ENCODE measurements at regions not wholly inside any gene's neighbourhood (a gene's known extent, or its start where the extent isn't known, plus 50 kb on each side); places are given as distances from the start of the nearest gene placed in this dataset.

DNA sequence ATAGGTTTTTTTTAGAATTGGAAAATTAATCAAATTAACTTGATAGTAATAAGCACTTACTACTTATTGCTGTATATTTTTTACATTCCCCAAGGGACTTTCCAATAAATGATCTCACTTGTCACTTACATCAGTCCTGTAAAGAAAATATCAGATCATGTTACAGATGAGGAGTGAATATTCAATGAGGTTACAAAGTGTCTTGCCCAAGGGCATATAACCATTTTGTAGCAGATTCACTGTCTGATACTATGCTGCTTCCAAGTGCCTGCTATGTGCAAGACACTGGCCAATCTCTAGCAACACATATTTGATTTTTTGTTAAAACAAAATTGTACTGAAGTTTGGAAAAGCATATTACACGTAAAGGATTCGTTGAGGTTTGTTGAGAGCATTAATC lies 1287.7 kb downstream of the FAM133A start:
- Histone ChIP-seq H3K9me3 (no peaks in the 10 kb centered on the region), H3K36me3 (ENCODE audit: insufficient read depth in 1 of 2, low read depth in 1 of 2) (no peaks in the 10 kb centered on the region), H3K4me1 (no peaks in the 10 kb centered on the region), H3K27ac (no peak overlapping the region), H3K4me3 (no peak overlapping the region), H3K27me3 (ENCODE audit: insufficient read depth in 3 of 3, low read length in 2 of 3) (peaks cover 0 to 9% (median 0%) of the 10 kb centered on the region in 3 donors)
- intact Hi-C loops (cut with DNase I): no loop called here
- 49 to 63% (median 50%) methylated on average over 2 of the region's 2 CpGs for WGBS, 3 donors
- TF ChIP-seq, protein P1, sequence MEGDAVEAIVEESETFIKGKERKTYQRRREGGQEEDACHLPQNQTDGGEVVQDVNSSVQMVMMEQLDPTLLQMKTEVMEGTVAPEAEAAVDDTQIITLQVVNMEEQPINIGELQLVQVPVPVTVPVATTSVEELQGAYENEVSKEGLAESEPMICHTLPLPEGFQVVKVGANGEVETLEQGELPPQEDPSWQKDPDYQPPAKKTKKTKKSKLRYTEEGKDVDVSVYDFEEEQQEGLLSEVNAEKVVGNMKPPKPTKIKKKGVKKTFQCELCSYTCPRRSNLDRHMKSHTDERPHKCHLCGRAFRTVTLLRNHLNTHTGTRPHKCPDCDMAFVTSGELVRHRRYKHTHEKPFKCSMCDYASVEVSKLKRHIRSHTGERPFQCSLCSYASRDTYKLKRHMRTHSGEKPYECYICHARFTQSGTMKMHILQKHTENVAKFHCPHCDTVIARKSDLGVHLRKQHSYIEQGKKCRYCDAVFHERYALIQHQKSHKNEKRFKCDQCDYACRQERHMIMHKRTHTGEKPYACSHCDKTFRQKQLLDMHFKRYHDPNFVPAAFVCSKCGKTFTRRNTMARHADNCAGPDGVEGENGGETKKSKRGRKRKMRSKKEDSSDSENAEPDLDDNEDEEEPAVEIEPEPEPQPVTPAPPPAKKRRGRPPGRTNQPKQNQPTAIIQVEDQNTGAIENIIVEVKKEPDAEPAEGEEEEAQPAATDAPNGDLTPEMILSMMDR (IDR thresholded peaks at IDR 0.05): no peak
- DNase-seq (no peak), ATAC-seq (no peak)

DNA sequence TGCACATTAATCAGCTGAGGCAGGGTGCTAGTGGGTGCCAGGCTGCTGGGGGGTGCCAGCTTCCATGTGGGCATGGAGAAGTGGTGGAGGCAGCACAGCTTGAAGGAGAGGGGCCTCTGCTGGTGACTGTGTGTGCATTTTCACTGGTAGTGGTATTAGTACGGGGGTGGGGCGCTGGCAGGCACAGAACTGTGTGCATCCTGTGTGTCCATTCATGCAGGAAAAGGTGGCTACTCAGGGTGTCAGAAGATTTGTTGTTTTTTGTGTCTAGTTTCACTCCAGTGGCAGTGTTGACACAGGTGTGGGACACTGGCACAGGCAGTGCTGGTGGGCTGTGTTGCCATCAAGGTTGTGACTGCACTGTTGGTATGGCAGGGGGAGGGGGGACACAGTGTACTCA lies 1303.6 kb downstream of the FAM133A start:
- TF ChIP-seq, protein P1 (IDR thresholded peaks at IDR 0.05): no peak
- Histone ChIP-seq H3K4me3 (no peak overlapping the region), H3K36me3 (ENCODE audit: insufficient read depth in 1 of 2, low read depth in 1 of 2) (no peaks in the 10 kb centered on the region), H3K27ac (no peak overlapping the region), H3K9me3 (no peaks in the 10 kb centered on the region), H3K4me1 (no peaks in the 10 kb centered on the region), H3K27me3 (ENCODE audit: insufficient read depth in 3 of 3, low read length in 2 of 3) (no peaks in the 10 kb centered on the region)
- ATAC-seq (no peak), DNase-seq (no peak)
- intact Hi-C loops (cut with DNase I): no loop called here
- 75 to 84% (median 83%) methylated on average over 2 of the region's 2 CpGs for WGBS, 3 donors

- Histone ChIP-seq H3K27ac (no peak overlapping the region), H3K4me3 (no peak overlapping the region), H3K4me1 (no peaks in the 10 kb centered on the region), H3K9me3 (no peaks in the 10 kb centered on the region), H3K27me3 (ENCODE audit: insufficient read depth in 3 of 3, low read length in 2 of 3) (no peaks in the 10 kb centered on the region), H3K36me3 (ENCODE audit: insufficient read depth in 1 of 2, low read depth in 1 of 2) (no peaks in the 10 kb centered on the region)
- TF ChIP-seq, protein P1 (IDR thresholded peaks at IDR 0.05): no peak
- WGBS, 3 donors: 68 to 83% (median 68%) methylated on average over 4 of the region's 4 CpGs
- ATAC-seq (no peak), DNase-seq (no peak)
- intact Hi-C loops (cut with DNase I): no loop called here
Measured at GRCh38 chrX:94977986-94978385, 1304.0 kb downstream of the FAM133A start.

All from psoas muscle (tissue), 7 donors.